Right lobe of liver (tissue), 6 donors: ENCODE measurements at regions not wholly inside any gene's neighbourhood (a gene's known extent, or its start where the extent isn't known, plus 50 kb on each side); places are given as distances from the start of the nearest gene placed in this dataset.

Experiments
- ATAC-seq, 4 donors: fragments of 200-7000 bp; cut with Tn5 transposase; one replicate each; pipeline ENCODE4 v1.9.1; 2020; ENCODE audit warnings: mild to moderate bottlenecking in 4 of 4, moderate library complexity in 4 of 4
- DNase-seq, 3 donors: peaks; one replicate each; pipeline ENCODE4 v3.0.0-alpha.2; 2020
- H3K27ac ChIP-seq, 3 donors: fragments of 200-600 bp; one replicate each; pipeline ENCODE4 v1.8.0; 2022
- H3K27me3 ChIP-seq, 2 donors: fragments of 200-600 bp; one replicate each; pipeline ENCODE4 v1.8.0; 2022
- H3K36me3 ChIP-seq, 4 donors: fragments of 200-600 bp; sonication (generic) in 1 of 4; one replicate each; pipeline versions ENCODE4 v1.5.1 to v1.8.0; 2017 to 2022; ENCODE audit warnings: control low read depth in 1 of 4
- H3K4me1 ChIP-seq, 4 donors: fragments of 200-600 bp; sonication (generic) in 1 of 4; one replicate each; pipeline versions ENCODE4 v1.5.1 to v1.8.0; 2017 to 2022; ENCODE audit warnings: control low read depth in 1 of 4
- H3K4me3 ChIP-seq, 3 donors: fragments of 200-600 bp; one replicate each; pipeline ENCODE4 v1.8.0; 2022
- H3K9me3 ChIP-seq, 4 donors: fragments of 200-600 bp; sonication (generic) in 1 of 4; one replicate each; pipeline versions ENCODE4 v1.5.1 to v1.8.0; 2017 to 2022; ENCODE audit warnings: control low read depth in 1 of 4
- CTCF ChIP-seq, 4 donors: fragments of 200-600 bp in 3 of 4; fragments of 450-650 bp in 1 of 4; IDR thresholded peaks; one replicate each; pipeline versions ENCODE4 v1.5.1 to v1.8.0; 2016 to 2022; ENCODE audit warnings: antibody characterized with exemption in 4 of 4, mild to moderate bottlenecking in 2 of 4
- POLR2A ChIP-seq: fragments of 450-650 bp; IDR thresholded peaks from one replicate; pipeline ENCODE4 v1.6.1; 2017; ENCODE audit warnings: antibody characterized with exemption, mild to moderate bottlenecking
- WGBS: methylation state at CpG from one replicate; pipeline ENCODE4 v1.1.6; 2018; ENCODE audit warnings: low coverage, low lambda C conversion rate; ENCODE audit not compliant: insufficient coverage; ENCODE audit errors: missing lambda C conversion rate; 5-methylcytosine and 5-hydroxymethylcytosine counted together
- intact Hi-C, 2 donors: fragments of 100-400 bp; cut with DNase I; formaldehyde crosslinking; loops; one replicate each; pipeline versions ENCODE4 v1.11.2 to v1.14.1; 2022
- donor health status: DM: no; HTN: yes; CAD: no.
- donor health status: DM: no; HTN: no; CAD: no.
- donor health status: DM: no; HTN: no; CAD: no.
- donor health status: DM: no; HTN: yes; CAD: no.
- donor health status: DM: no; HTN: yes; CAD: no.

GRCh38 chr5:1698589-1699316 lies 100.9 kb downstream of the MRPL36 start:
- TF ChIP-seq CTCF (IDR thresholded peaks at IDR 0.05) (no peak), POLR2A (no peak)
- Histone ChIP-seq H3K36me3 (no peaks in the 10 kb centered on the region), H3K4me1 (no peaks in the 10 kb centered on the region), H3K27me3 (no peaks in the 10 kb centered on the region), H3K27ac (no peak overlapping the region), H3K9me3 (no peaks in the 10 kb centered on the region), H3K4me3 (no peak overlapping the region)
- intact Hi-C loops = no loop called here
- WGBS = 48% methylated on average over 10 of the region's 12 CpGs
- no peak for DNase-seq
- no peak for ATAC-seq

- H3K9me3 ChIP-seq = no peaks in the 10 kb centered on the region
Measured at GRCh38 chr5:1692381-1692780, 107.3 kb downstream of the MRPL36 start.

GRCh38 chr5:1687301-1687970 lies 112.2 kb downstream of the MRPL36 start:
- Histone ChIP-seq H3K9me3 (no peaks in the 10 kb centered on the region), H3K27ac (no peak overlapping the region), H3K4me1 (no peaks in the 10 kb centered on the region), H3K27me3 (no peaks in the 10 kb centered on the region), H3K4me3 (no peak overlapping the region), H3K36me3 (no peaks in the 10 kb centered on the region)
- TF ChIP-seq CTCF (IDR thresholded peaks at IDR 0.05) = no peak
- no peak for TF ChIP-seq POLR2A
- ATAC-seq (no peak), DNase-seq (no peak)
- intact Hi-C loops = no loop called here
- 71% methylated on average over 3 of the region's 13 CpGs for WGBS

More at GRCh38 chr5:1692381-1692780, 107.3 kb downstream of the MRPL36 start:
- Histone ChIP-seq H3K36me3 (no peaks in the 10 kb centered on the region), H3K27me3 (no peaks in the 10 kb centered on the region), H3K4me3 (no peak overlapping the region), H3K4me1 (no peaks in the 10 kb centered on the region), H3K27ac (no peak overlapping the region)
- 30% methylated on average over 2 of the region's 2 CpGs for WGBS
- intact Hi-C loops = no loop called here
- ATAC-seq = no peak
- no peak for TF ChIP-seq POLR2A
- TF ChIP-seq CTCF (IDR thresholded peaks at IDR 0.05) = no peak
- DNase-seq = no peak

GRCh38 chr5:1686016-1686802 lies 113.4 kb downstream of the MRPL36 start:
- no peaks in the 10 kb centered on the region for H3K36me3 ChIP-seq
- H3K4me3 ChIP-seq = no peak overlapping the region
- H3K27ac ChIP-seq = no peak overlapping the region
- peak in 1 of 4 donors; percentile 35 for ATAC-seq
- TF ChIP-seq POLR2A (no peak), CTCF (IDR thresholded peaks at IDR 0.05) (no peak)
- WGBS = 45% methylated on average over 4 of the region's 18 CpGs
- no peaks in the 10 kb centered on the region for H3K9me3 ChIP-seq
- peaks cover 0 to 6% of the 10 kb centered on the region in 2 donors for H3K27me3 ChIP-seq
- intact Hi-C loops = no loop called here
- DNase-seq = no peak
- H3K4me1 ChIP-seq = no peaks in the 10 kb centered on the region
